ENCODE measurements at regions not wholly inside any gene's neighbourhood (a gene's known extent, or its start where the extent isn't known, plus 50 kb on each side); places are given as distances from the start of the nearest gene placed in this dataset.
"Not testable (repeated sequence)": the region's sequence is repeated elsewhere in the genome, so short reads cannot be mapped to it uniquely, and the experiment has no call there.

- DNase-seq (ENCODE audit: low read depth in 3 of 3): no peak
These were observed 306.0 kb downstream of the BCL11A start for GRCh38 chr2:60247471-60247870.

GRCh38 chr2:60246583-60246982 lies 306.9 kb downstream of the BCL11A start:
- no peak for DNase-seq (ENCODE audit: low read depth in 3 of 3)

GRCh38 chr2:60234274-60234986 lies 319.0 kb downstream of the BCL11A start:
- DNase-seq (ENCODE audit: low read depth in 3 of 3): no peak

GRCh38 chr2:60230596-60230995 lies 322.9 kb downstream of the BCL11A start:
- no peak for DNase-seq (ENCODE audit: low read depth in 3 of 3)

GRCh38 chr2:60230037-60230436 lies 323.4 kb downstream of the BCL11A start:
- no peak for DNase-seq (ENCODE audit: low read depth in 3 of 3)

- DNase-seq (ENCODE audit: low read depth in 3 of 3): no peak
These were observed 326.5 kb downstream of the BCL11A start for GRCh38 chr2:60226943-60227342.

GRCh38 chr2:60226191-60226590 lies 327.3 kb downstream of the BCL11A start:
- DNase-seq (ENCODE audit: low read depth in 3 of 3): no peak

- DNase-seq (ENCODE audit: low read depth in 3 of 3): no peak
These were observed 329.6 kb downstream of the BCL11A start for GRCh38 chr2:60223859-60224258.

- DNase-seq (ENCODE audit: low read depth in 3 of 3): no peak
These were observed 332.4 kb downstream of the BCL11A start for GRCh38 chr2:60221098-60221497.

- DNase-seq (ENCODE audit: low read depth in 3 of 3): no peak
These were observed 333.9 kb downstream of the BCL11A start for GRCh38 chr2:60219536-60219935.

- DNase-seq (ENCODE audit: low read depth in 3 of 3): no peak
These were observed 336.9 kb downstream of the BCL11A start for GRCh38 chr2:60216452-60216995.

GRCh38 chr2:60215386-60215901 lies 338.0 kb downstream of the BCL11A start:
- DNase-seq (ENCODE audit: low read depth in 3 of 3): no peak

GRCh38 chr2:60214626-60214875 lies 338.9 kb downstream of the BCL11A start:
- no peak for DNase-seq (ENCODE audit: low read depth in 3 of 3)

GRCh38 chr2:60213865-60214625 lies 339.4 kb downstream of the BCL11A start:
- no peak for DNase-seq (ENCODE audit: low read depth in 3 of 3)

- no peak for DNase-seq (ENCODE audit: low read depth in 3 of 3)
These were observed 341.1 kb downstream of the BCL11A start for GRCh38 chr2:60212181-60212945.

- not testable (repeated sequence) for DNase-seq (ENCODE audit: low read depth in 3 of 3)
These were observed 364.4 kb downstream of the BCL11A start for GRCh38 chr2:60189006-60189405.

GRCh38 chr2:60175290-60175689 lies 378.2 kb downstream of the BCL11A start:
- DNase-seq (ENCODE audit: low read depth in 3 of 3): no peak

- DNase-seq (ENCODE audit: low read depth in 3 of 3): no peak
These were observed 379.3 kb downstream of the BCL11A start for GRCh38 chr2:60174146-60174545.

GRCh38 chr2:60172801-60173200 lies 380.7 kb downstream of the BCL11A start:
- no peak for DNase-seq (ENCODE audit: low read depth in 3 of 3)

GRCh38 chr2:60170272-60170671 lies 383.2 kb downstream of the BCL11A start:
- DNase-seq (ENCODE audit: low read depth in 3 of 3): no peak

- DNase-seq (ENCODE audit: low read depth in 3 of 3): no peak
These were observed 385.2 kb downstream of the BCL11A start for GRCh38 chr2:60168247-60168646.

GRCh38 chr2:60167089-60167488 lies 386.4 kb downstream of the BCL11A start:
- no peak for DNase-seq (ENCODE audit: low read depth in 3 of 3)
